Lung (tissue), 11 donors: ENCODE measurements at regions not wholly inside any gene's neighbourhood (a gene's known extent, or its start where the extent isn't known, plus 50 kb on each side); places are given as distances from the start of the nearest gene placed in this dataset.
A peak's percentile ranks its signal among the peaks of the same experiment; 100 is the strongest.

Source experiments
- ATAC-seq: fragments of 200-7000 bp; cut with Tn5 transposase; one replicate; pipeline ENCODE4 v1.9.1; 2020; ENCODE audit warnings: moderate number of reproducible peaks; ENCODE audit not compliant: insufficient read depth, low FRiP score
- DNase-seq, 3 donors: peaks; one replicate each; pipeline ENCODE4 v3.0.0-alpha.2; 2013 to 2017
- H3K27ac ChIP-seq, 2 donors: one replicate each; pipeline ENCODE4 v1.5.1; 2013; ENCODE audit warnings: mild to moderate bottlenecking in 2 of 2, moderate library complexity in 2 of 2, control low read depth in 1 of 2, inconsistent platforms in 1 of 2, low read depth in 1 of 2, low read length in 1 of 2
- H3K27me3 ChIP-seq, 3 donors: one replicate each; pipeline ENCODE4 v1.5.1; 2013; ENCODE audit warnings: low read length in 2 of 3; ENCODE audit not compliant: control insufficient read depth in 3 of 3, insufficient read depth in 3 of 3
- H3K36me3 ChIP-seq, 4 donors: one replicate each; pipeline ENCODE4 v1.5.1; 2013; ENCODE audit warnings: low read length in 4 of 4, mild to moderate bottlenecking in 1 of 4, moderate library complexity in 1 of 4; ENCODE audit not compliant: control insufficient read depth in 4 of 4, insufficient read depth in 4 of 4
- H3K4me1 ChIP-seq, 5 donors: one replicate each; pipeline ENCODE4 v1.5.1; 2013; ENCODE audit warnings: low read length in 5 of 5, mild to moderate bottlenecking in 2 of 5, moderate library complexity in 1 of 5; ENCODE audit not compliant: control insufficient read depth in 5 of 5, insufficient read depth in 5 of 5
- H3K4me3 ChIP-seq: one replicate; pipeline ENCODE4 v1.5.1; 2013; ENCODE audit warnings: mild to moderate bottlenecking, control low read depth, moderate library complexity
- H3K9ac ChIP-seq, 2 donors: one replicate each; pipeline ENCODE4 v1.5.1; 2013; ENCODE audit warnings: low read length in 2 of 2, control low read depth in 1 of 2; ENCODE audit not compliant: insufficient read depth in 1 of 2
- H3K9me3 ChIP-seq, 4 donors: one replicate each; pipeline ENCODE4 v1.5.1; 2013; ENCODE audit warnings: low read length in 3 of 4, mild to moderate bottlenecking in 1 of 4, moderate library complexity in 1 of 4; ENCODE audit not compliant: control insufficient read depth in 4 of 4, insufficient read depth in 3 of 4
- CTCF ChIP-seq: IDR thresholded peaks from 2 replicates; pipeline ENCODE4 v1.5.1; 2012; ENCODE audit warnings: mild to moderate bottlenecking; ENCODE audit errors: control extremely low read depth, extremely low read depth
- WGBS, 2 donors: extraction: QIAGEN DNeasy Blood & Tissue Kit; methylation state at CpG; one replicate each; pipeline ENCODE4 v1.1.7; 2013; 5-methylcytosine and 5-hydroxymethylcytosine counted together
- donor health status: control.
- donor health status: control.
- donor health status: Bipolar disorder and iron deficiency.
- donor health status: healthy.
- donor health status: DM: yes; HTN: yes; CAD: no.

- WGBS, 2 donors = 88 to 92% methylated on average over 1 of the region's 1 CpG
- TF ChIP-seq CTCF = no peak
- Histone ChIP-seq H3K4me3 (no peak overlapping the region), H3K9me3 (peaks cover 0 to 4% (median 0%) of the 10 kb centered on the region in 4 donors), H3K36me3 (no peaks in the 10 kb centered on the region), H3K4me1 (no peaks in the 10 kb centered on the region), H3K9ac (no peak overlapping the region), H3K27ac (no peak overlapping the region), H3K27me3 (no peaks in the 10 kb centered on the region)
- DNase-seq (no peak), ATAC-seq (no peak)
Observed at GRCh38 chr4:168019019-168019651, 73.2 kb upstream of the ANXA10 start.

GRCh38 chr4:168019921-168020320, 72.4 kb upstream of the ANXA10 start:
- no peaks in the 10 kb centered on the region for H3K27me3 ChIP-seq
- ATAC-seq = no peak
- 92 to 93% methylated on average over 2 of the region's 2 CpGs for WGBS, 2 donors
- H3K27ac ChIP-seq = no peak overlapping the region
- no peak overlapping the region for H3K9ac ChIP-seq
- H3K4me3 ChIP-seq = no peak overlapping the region
- no peaks in the 10 kb centered on the region for H3K4me1 ChIP-seq
- H3K36me3 ChIP-seq = no peaks in the 10 kb centered on the region
- no peak for DNase-seq
- peaks cover 0 to 4% (median 0%) of the 10 kb centered on the region in 4 donors for H3K9me3 ChIP-seq
- no peak for TF ChIP-seq CTCF

- DNase-seq (no peak), ATAC-seq (no peak)
- Histone ChIP-seq H3K4me3 (no peak overlapping the region), H3K4me1 (no peaks in the 10 kb centered on the region), H3K9ac (no peak overlapping the region), H3K27me3 (no peaks in the 10 kb centered on the region), H3K27ac (no peak overlapping the region), H3K36me3 (no peaks in the 10 kb centered on the region), H3K9me3 (peaks cover 0 to 4% (median 0%) of the 10 kb centered on the region in 4 donors)
- TF ChIP-seq CTCF = no peak
- 44 to 72% methylated on average over 1 of the region's 1 CpG for WGBS, 2 donors
Observed at GRCh38 chr4:168021666-168022065, 70.7 kb upstream of the ANXA10 start.

DNA sequence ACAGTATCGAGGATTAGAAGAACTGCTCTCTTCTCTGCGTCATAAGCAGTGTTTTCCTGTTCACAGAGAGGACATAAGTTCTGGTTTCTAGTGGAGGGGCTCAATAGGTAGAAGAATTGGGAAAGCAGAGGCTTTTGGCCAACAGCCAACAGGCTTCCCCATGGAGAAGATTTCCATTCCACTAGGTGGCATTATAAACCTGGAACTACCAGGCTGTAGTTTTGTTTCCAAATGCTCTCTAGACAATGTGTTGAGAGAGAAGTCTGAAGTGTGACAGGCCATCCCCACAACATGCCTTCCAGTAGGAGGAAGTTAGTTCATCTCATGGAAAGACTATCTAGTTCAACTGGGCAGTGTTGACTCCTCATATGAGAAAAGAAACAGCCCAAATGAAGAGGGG, 63.8 kb upstream of the ANXA10 start:
- Histone ChIP-seq H3K36me3 (no peaks in the 10 kb centered on the region), H3K27me3 (no peaks in the 10 kb centered on the region), H3K9me3 (peaks cover 0 to 4% (median under 1%) of the 10 kb centered on the region in 4 donors), H3K27ac (no peak overlapping the region), H3K4me1 (no peaks in the 10 kb centered on the region), H3K9ac (no peak overlapping the region), H3K4me3 (no peak overlapping the region)
- DNase-seq (peak in 1 of 3 donors; percentile 1), ATAC-seq (no peak)
- TF ChIP-seq CTCF = no peak
- 92 to 93% methylated on average over 2 of the region's 2 CpGs for WGBS, 2 donors
